ENCODE measurements at regions not wholly inside any gene's neighbourhood (a gene's known extent, or its start where the extent isn't known, plus 50 kb on each side); places are given as distances from the start of the nearest gene placed in this dataset.

DNA sequence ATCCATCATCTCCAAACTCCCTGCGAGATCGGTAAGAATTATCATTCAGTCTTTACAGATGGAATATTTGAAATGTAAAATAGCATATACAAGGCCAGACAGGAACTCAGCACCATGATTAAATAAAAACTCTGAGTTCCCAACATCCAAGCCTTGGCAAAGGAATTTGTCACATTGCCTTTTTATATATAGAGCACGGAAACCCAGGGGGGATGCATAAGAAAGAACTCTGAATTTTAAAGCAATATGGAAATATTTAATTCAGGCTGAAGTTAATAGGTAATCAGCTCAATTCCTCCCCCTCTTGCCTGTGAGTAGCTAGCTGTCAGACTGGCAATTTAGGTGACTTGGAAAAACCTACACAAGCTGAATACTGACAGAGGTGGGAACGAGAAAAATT, 217.9 kb upstream of the KCNMB2 start:
- Histone ChIP-seq H2BK15ac (ENCODE audit: low read length) (no peak overlapping the region), H3K36me3 (ENCODE audit: control insufficient read depth in 2 of 4, insufficient read depth in 4 of 4, low read length in 3 of 4) (no peaks in the 10 kb centered on the region), H2AFZ (ENCODE audit: low read length) (no peak overlapping the region), H2AK5ac (ENCODE audit: low read depth, low read length) (no peak overlapping the region), H2BK12ac (ENCODE audit: low read depth, low read length) (no peak overlapping the region), H3K4me2 (ENCODE audit: insufficient read depth in 1 of 2, low read depth in 2 of 2, low read length in 2 of 2) (no peak overlapping the region), H3K27me3 (replicated peaks in 1 of 4; ENCODE audit: control insufficient read depth in 3 of 4, extremely low read depth in 1 of 4, insufficient read depth in 3 of 4, low read length in 3 of 4) (no peaks in the 10 kb centered on the region), H3K4me1 (replicated peaks in 1 of 4; ENCODE audit: control insufficient read depth in 3 of 4, insufficient read depth in 4 of 4, low read length in 3 of 4) (peaks cover 0 to 8% (median 1%) of the 10 kb centered on the region in 4 experiments; a peak in 2 of 7 replicates), H2BK20ac (ENCODE audit: low read length) (no peak overlapping the region), H4K20me1 (replicated peaks in 1 of 2; ENCODE audit: control insufficient read depth in 1 of 2, insufficient read depth in 2 of 2, low read length in 2 of 2) (no peaks in the 10 kb centered on the region), H3K18ac (ENCODE audit: extremely low read depth, low read length) (no peak overlapping the region), H3K56ac (replicated peaks; ENCODE audit: insufficient read length, low read depth, low read length) (no peak overlapping the region), H2BK5ac (ENCODE audit: low read depth, low read length) (no peak overlapping the region), H3K9me3 (ENCODE audit: insufficient read depth in 2 of 2, low read depth in 1 of 2, low read length in 1 of 2) (no peaks in the 10 kb centered on the region), H3K4ac (replicated peaks; ENCODE audit: insufficient read length, low read depth, low read length) (no peak overlapping the region), H3K79me1 (ENCODE audit: low read depth, low read length) (no peaks in the 10 kb centered on the region), H4K8ac (ENCODE audit: extremely low read depth, insufficient read depth, low read length) (no peak overlapping the region), H3K14ac (ENCODE audit: insufficient read length) (no peak overlapping the region), H3K9ac (replicated peaks in 1 of 4; ENCODE audit: extremely low read depth in 1 of 4, low read depth in 3 of 4, low read length in 3 of 4) (no peak overlapping the region), H2BK120ac (replicated peaks; ENCODE audit: low read depth, low read length) (no peak overlapping the region), H3K23ac (ENCODE audit: insufficient read length) (no peak overlapping the region), H3K23me2 (ENCODE audit: low read depth, low read length) (no peaks in the 10 kb centered on the region), H4K91ac (replicated peaks; ENCODE audit: insufficient read length, low read length) (no peak overlapping the region), H4K5ac (ENCODE audit: insufficient read length, low read depth, low read length) (no peak overlapping the region), H3K79me2 (ENCODE audit: control insufficient read depth in 1 of 2, insufficient read depth in 2 of 2, low read length in 2 of 2) (no peaks in the 10 kb centered on the region), H3K27ac (ENCODE audit: low read depth, low read length) (no peak overlapping the region), H3K4me3 (ENCODE audit: extremely low read depth in 1 of 4, insufficient read depth in 2 of 4, low read depth in 3 of 4, low read length in 4 of 4) (no peak overlapping the region)
- TF ChIP-seq TAF1 (IDR thresholded peaks at IDR 0.05; ENCODE audit: low read depth, low read length) (no peak), MAFK (IDR thresholded peaks at IDR 0.05; ENCODE audit: low read depth, low read length) (no peak), TBP (IDR thresholded peaks at IDR 0.05; ENCODE audit: low read depth, low read length) (no peak)
- POLR2A ChIA-PET (ENCODE audit: partially characterized antibody) = no interaction called here
- 86% methylated on average over 4 of the region's 4 CpGs; no CpG with 5 or more reads in 1 of the 2 experiments for WGBS, 2 experiments (ENCODE audit: extremely low coverage in 1 of 2, insufficient coverage in 1 of 2, insufficient read length in 1 of 2, insufficient replicate concordance in 2 of 2, low coverage in 1 of 2, low lambda C conversion rate in 2 of 2, missing lambda C conversion rate in 1 of 2)
- FAIRE-seq (no peak), DNase-seq (ENCODE audit: low read depth in 1 of 2, low spot score in 2 of 2) (no peak)
- CTCF ChIA-PET (ENCODE audit: partially characterized antibody) = no interaction called here
